ENCODE measurements at regions not wholly inside any gene's neighbourhood (a gene's known extent, or its start where the extent isn't known, plus 50 kb on each side); places are given as distances from the start of the nearest gene placed in this dataset.
"Not testable (repeated sequence)": the region's sequence is repeated elsewhere in the genome, so short reads cannot be mapped to it uniquely, and the experiment has no call there.

DNA sequence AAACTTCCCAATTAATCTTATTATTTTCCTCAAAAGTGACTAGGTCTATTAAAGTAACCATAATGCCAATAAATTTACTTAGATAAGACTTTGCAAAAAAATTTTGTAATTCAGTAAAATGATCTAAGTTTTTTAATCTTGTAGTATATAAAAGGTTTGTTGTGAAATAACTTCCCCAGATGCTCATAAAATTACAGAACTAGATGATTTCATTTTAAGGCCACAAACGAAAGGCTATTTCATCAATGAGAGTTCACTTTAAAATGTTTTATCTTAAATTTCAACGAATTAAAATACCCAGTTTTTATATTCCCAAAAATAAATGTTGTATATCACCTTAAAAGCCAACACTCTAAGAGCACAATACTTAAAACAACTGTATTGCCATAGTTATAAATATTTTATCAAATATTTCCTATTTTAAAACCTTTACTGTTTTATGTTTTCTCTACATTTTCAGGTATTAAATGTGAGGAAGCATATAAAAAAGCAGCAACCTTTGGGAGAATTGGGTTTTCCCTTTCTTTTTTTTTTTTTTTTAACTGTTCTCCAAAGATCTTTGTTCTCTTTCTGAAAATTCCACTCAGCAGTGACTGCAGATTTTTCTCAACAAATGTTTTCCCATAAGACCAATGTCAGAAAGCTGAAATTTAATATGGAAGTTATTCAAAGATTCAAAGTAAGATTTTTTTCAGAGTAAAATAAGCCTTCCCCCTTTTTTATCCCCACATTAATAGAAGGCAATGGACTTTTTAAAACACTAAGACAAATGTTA lies 169.9 kb downstream of the CYB561 start:
- intact Hi-C loops (cut with DNase I), result no loop called here
- ATAC-seq, result no peak

DNA sequence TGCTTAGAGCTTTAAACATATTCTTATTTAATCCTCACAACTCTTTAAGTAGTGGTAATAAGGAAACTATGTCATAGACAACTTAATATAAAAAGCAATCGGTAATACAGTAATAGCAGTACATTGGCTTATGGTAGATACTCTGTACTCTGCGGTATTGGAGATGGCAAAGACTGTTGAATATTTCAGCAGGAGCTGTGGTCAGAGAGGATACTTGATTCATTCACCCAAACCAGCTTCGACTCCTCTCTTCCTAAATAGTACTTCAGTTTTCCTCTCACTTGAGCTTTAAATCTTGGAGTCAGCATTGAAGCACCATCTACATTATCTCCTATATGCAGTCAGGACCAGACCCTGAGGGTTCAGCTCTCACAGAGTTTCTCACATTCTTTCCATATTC lies 169.3 kb downstream of the CYB561 start:
- DNase-seq (ENCODE audit: missing footprints) (no peak), ATAC-seq (no peak)
- intact Hi-C loops (cut with DNase I), result no loop called here

More for the DNA sequence above, 169.9 kb downstream of the CYB561 start:
- no peak for DNase-seq (ENCODE audit: missing footprints)

DNA sequence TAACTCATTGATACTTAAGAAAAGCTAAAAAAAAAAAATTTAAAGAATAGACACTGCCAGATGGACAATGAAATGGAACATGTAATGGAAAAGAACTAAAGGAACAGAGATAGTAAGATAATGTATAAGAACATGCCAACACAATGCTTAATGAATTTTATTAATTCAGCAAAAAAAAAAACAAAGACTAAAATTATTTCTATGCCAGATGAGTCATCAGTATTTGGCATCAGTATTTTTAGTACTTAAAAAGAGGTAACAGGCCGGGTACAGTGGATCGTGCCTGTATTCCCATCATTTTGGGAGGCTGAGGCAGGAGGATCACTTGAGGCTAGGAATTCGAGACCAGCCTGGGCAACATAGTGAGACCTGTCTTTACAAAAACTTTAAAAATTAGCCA lies 168.5 kb downstream of the CYB561 start:
- intact Hi-C loops (cut with DNase I), result no loop called here
- DNase-seq (ENCODE audit: missing footprints) (no peak), ATAC-seq (no peak)

DNA sequence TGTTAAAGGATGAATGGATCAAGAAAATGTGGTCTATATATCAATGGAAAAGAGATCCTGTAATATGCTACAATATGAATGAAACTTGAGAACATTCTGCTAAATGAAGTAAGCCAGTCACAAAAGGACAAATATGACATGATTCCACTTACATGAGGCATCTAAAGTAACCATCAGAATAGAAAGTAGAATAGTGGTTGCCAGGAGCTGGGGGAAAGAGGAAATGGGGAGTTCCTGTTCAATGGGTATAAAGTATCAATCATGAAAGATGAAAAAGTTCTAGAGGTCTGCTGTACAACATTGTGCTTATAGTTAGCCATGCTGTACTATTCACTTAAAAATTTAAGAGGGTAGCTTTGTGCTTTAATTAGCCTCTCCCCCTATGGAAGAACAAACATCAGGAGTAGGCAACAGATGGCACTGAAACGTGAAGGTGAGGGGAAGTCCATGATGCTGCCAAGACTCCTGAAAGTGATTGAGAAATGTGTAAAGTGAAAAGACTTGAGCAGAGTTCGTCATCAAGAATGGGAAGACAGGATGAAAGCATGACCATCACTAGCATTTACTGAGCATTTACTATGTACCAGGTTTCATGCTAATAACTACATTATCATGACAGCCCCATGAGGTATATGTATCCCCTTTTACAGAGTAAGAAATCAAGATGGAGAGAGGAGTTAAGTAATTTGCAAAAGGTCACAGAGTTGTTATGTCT lies 167.2 kb downstream of the CYB561 start:
- intact Hi-C loops (cut with DNase I), result no loop called here
- no peak for ATAC-seq
- DNase-seq (ENCODE audit: missing footprints), result no peak

DNA sequence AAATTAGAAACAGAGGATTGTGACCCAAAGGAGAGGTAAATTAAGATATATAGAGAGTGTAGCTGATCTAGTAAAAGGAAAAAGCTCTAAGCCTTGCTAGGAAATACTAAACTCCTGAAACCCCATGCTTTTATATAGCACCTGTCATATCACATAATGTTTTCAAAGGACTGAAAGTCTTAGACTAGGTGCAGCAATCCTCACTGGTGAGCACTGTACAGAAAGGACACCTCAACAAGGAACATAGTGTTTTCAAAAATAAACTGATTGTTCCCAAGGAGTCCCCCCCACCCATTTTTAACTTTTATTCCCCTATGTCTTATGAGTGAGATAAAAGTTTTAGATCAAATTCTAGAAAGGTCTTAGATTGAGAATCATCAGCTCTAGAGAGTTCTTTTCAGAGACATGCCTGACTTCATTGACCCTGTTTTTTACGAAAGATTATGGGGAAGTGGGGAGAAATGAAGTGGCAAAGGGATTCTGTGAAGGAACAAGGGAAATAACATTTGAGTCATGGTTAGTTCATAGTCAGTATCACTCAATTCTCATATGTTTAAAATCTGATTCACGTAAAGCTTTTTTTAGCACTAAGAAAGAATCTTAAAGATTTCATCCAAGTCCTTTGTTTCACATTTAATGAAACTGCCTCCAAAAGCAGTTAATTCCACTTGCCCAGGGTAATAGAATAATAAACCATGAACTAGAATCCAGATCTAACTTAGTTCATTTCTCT lies 166.4 kb downstream of the CYB561 start:
- intact Hi-C loops (cut with DNase I), result no loop called here
- no peak for ATAC-seq
- no peak for DNase-seq (ENCODE audit: missing footprints)

DNA sequence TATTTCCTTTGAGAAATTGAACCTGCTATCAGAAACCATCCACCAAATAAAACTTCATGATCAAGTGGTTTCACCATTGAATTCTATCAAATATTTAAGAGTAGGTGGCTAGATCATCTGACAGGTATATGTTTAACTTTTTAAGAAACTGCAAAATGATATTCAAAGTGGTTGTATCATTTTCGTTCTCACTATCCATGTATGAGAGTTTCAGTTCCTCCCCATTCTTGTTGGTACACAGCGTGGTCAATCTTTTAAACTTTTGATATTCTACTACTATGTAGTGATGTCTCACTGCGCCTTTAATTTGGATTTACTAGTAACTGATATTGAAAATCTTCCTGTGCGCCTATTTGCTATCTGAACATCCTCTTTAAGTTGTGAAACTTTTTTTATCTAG lies 163.7 kb downstream of the CYB561 start:
- ATAC-seq, result no peak

DNA sequence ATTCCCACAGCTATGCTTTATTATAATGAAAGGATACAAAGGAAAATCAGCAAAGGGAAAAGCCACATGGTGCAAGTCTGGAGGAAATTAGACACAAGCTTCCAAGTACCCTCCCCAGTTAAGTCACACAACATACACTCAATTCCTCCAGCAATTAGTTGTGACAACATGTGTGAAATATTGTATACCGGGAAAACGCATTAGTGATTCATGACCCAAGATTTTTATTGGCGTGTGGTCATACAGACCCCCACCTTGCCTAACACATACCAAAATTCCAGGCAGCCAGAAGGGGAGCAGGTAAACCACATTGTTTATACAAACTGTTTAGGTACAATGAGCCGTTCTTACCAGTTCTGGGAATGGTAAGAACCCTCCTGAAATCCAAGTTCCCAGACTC lies 160.6 kb downstream of the CYB561 start:
- intact Hi-C loops (cut with DNase I), result no loop called here
- DNase-seq (ENCODE audit: missing footprints) (no peak), ATAC-seq (no peak)

More for the DNA sequence above, 163.7 kb downstream of the CYB561 start:
- no peak for DNase-seq (ENCODE audit: missing footprints)
- intact Hi-C loops (cut with DNase I), result no loop called here

DNA sequence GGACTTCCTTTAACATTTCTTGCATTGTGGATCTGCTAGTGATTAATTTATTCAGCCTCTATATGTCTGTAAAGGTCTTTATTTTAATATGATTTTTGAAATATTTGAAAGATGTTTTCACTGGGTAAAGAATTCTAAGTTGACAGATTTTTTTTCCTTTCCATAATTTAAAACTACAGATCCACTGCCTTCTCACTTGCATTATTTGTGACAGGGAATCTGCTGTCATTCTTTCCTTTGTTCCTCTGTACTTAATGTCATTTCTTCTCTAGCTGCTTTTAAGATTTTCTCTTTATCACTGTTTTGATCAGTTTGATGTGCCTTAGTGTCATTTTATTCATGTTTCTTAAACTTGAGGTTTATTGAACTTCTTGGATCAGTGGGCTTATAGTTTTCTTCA lies 159.9 kb downstream of the CYB561 start:
- intact Hi-C loops (cut with DNase I), result no loop called here
- ATAC-seq (no peak), DNase-seq (ENCODE audit: missing footprints) (no peak)

DNA sequence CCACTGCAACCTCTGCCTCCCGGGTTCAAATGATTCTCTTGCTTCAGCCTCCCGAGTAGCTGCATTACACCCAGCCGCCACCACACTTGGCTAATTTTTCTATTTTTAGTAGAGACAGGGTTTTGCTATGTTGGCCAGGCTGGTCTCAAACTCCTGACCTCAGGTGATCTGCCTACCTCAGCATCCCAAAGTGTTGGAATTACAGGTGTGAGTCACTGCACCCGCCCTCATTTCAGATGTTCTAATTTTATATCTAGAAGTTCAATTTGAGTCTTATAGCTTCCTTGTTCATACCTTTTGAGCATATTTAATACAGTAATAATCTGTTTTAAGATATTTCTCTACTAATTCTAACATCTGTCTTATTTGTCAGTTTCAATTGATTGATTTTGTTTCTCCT lies 159.1 kb downstream of the CYB561 start:
- ATAC-seq; DNase-seq (ENCODE audit: missing footprints); intact Hi-C loops (cut with DNase I): not testable (repeated sequence)

DNA sequence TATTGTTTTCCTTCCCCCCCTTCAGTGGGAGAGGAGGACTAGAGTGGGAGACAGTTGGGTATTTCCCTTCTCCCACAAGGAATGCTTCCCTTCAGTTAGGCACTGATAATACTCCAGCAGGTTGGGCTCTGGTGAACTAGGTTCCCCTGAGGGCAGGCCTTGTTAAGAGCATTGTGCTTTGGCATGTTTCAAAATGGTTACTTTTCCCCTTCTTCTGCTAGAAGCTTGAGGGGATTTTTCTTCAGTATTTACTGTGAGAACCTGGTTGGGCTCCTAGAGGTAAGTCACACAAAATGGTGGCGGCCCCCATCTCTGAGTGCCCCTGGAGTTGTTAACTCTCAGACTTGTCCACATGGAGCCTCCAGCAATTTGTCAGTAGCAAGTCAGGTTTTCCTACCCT lies 156.2 kb downstream of the CYB561 start:
- intact Hi-C loops (cut with DNase I), result no loop called here
- DNase-seq (ENCODE audit: missing footprints) (no peak), ATAC-seq (no peak)

DNA sequence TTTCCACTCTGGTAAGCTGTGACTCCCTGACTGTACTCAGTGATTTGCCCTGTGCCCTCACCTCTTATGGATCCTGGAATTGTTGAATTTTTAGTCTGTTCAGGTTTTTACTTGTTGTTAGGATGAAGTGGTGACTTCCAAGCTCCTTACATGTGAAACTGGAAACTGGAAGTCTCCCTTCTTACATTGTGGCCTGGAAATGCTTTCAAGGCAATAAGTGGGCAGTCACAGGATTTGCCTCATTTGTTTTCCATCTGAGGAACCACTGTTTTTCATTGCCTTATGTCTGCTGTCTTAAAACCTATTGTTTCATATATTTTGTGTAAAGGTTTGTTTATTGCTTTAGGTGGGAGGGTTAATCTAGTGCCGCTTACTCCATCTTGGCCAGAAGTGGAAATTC lies 155.8 kb downstream of the CYB561 start:
- ATAC-seq, result no peak
- intact Hi-C loops (cut with DNase I), result no loop called here
- no peak for DNase-seq (ENCODE audit: missing footprints)

DNA sequence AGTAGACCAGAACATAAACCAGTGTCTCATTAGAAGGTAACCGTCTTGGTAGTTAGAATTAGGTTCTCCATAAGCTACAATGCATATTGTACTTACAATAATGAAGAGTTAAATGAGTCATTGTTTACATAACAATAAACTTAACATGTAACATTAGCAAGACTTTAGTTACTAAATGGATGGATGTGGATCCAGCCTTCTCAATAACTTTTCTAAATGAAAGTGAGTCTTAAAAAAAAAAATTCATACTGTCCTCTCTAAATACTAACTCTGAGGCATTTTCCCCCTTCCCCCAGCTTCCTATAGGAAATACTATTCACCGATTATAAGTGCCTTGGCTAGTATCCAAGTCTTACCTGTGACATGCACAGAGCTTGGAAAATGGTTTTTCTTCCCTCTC lies 155.3 kb downstream of the CYB561 start:
- DNase-seq (ENCODE audit: missing footprints), result no peak
- no peak for ATAC-seq
- intact Hi-C loops (cut with DNase I), result no loop called here

DNA sequence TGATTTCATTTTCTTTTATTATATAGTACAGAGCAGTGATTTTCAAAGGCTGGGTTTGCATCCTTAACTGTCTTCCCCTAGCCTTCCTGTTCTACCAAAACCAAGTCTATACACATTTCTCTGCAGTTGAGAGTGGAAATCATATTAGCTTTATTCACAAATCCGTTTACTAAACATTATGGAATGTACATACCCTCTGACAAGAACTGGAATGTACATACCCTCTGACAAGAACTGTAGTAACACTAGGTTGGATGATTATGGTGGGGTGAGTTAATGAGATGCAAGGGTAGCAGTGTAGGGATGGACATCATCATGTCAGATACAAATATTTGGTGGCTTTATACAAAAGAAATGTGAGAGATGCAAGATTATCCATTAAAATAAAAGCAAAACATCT lies 154.8 kb downstream of the CYB561 start:
- intact Hi-C loops (cut with DNase I), result no loop called here
- ATAC-seq (no peak), DNase-seq (ENCODE audit: missing footprints) (no peak)

DNA sequence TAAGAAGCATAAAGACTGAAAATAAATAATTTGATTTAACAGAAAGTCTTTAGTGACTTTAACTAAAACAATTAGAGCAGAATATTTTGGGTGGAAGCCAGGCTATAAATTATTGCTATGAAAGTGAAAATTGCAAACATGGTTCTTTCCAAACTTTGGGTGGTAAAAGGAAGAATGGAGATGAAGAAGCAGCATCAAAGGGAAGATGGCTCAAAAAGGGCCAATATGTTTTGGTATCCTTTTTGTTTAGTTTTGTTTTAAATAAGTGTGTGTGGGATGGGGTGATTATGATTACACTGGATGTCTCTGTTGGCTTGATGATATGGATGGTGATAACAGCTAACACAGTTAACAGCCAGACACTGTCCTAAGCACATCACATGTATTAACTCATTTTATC lies 153.7 kb downstream of the CYB561 start:
- ATAC-seq, result no peak
- no peak for DNase-seq (ENCODE audit: missing footprints)
- intact Hi-C loops (cut with DNase I), result no loop called here

DNA sequence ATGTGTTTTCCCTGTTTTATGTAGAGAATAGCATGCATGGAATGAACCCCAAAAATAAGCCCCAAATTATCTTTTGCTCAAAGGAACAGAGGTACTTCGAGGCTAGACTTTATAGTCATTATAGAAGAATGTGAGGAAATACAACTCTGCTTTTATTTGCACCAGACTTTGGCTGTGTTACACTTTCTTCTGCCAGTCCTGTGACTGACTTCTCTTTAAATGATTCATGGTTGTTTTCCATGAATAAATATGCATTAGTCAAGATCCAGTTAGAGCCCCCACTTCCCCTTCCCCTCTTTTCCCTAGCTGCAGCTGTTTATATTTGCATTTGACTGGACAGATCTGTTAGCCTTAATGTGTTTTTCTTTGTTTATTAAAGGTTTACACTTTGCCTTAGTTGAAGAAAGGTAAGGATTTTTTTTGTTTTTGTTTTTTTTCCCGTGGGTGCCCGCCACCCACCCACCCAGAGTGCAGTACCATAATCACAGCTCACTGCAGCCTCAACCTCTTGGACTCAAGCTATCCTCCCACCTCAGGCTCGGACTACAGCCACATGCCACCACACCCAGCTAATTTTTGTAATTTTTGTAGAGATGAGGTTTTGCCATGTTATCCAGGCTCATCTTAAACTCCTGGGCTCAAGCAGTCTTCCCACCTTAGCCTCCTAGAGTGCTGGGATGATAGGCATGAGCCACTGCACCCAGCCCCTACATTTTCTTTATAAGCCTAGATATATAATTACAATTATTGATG lies 152.6 kb downstream of the CYB561 start:
- intact Hi-C loops (cut with DNase I), result no loop called here
- no peak for DNase-seq (ENCODE audit: missing footprints)
- no peak for ATAC-seq

DNA sequence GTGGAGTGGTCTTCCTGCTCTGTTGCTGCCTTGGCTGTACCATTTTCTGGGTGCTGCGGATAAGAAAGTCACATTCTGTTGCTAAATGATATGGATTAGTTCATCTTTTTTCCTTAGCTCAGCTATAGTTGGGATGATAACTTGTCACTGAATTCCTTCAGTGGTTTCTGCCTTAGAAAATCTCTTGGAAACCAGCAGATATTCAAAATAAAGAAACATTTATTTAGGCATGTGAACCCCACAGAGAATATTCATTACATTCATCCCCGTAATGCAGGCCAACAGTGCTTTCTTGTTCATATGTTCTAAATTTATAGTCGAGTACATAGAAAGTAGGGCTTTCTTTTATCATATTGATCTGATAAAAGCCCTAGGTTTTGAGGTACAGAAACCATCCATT lies 151.3 kb downstream of the CYB561 start:
- intact Hi-C loops (cut with DNase I), result no loop called here
- DNase-seq (ENCODE audit: missing footprints) (no peak), ATAC-seq (no peak)

DNA sequence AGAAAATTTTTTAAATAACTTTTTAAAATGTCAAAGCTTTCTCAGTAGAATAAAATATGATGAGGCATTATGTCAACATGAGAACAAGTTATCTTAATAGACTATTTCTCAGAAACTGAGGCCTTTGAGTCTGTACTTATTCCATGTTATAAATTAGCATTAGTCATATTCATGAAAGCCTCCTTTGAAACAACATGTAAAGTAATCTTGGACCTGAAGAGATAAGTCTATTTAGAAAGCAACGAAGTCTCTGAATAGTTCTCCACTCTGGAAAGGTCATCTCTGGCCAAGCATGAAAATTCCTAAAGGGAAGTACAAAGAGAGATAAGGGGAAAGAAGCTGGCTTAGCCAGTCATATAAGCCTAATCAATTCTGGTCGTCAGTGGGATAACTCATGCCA lies 150.8 kb downstream of the CYB561 start:
- intact Hi-C loops (cut with DNase I), result no loop called here
- ATAC-seq (no peak), DNase-seq (ENCODE audit: missing footprints) (no peak)

DNA sequence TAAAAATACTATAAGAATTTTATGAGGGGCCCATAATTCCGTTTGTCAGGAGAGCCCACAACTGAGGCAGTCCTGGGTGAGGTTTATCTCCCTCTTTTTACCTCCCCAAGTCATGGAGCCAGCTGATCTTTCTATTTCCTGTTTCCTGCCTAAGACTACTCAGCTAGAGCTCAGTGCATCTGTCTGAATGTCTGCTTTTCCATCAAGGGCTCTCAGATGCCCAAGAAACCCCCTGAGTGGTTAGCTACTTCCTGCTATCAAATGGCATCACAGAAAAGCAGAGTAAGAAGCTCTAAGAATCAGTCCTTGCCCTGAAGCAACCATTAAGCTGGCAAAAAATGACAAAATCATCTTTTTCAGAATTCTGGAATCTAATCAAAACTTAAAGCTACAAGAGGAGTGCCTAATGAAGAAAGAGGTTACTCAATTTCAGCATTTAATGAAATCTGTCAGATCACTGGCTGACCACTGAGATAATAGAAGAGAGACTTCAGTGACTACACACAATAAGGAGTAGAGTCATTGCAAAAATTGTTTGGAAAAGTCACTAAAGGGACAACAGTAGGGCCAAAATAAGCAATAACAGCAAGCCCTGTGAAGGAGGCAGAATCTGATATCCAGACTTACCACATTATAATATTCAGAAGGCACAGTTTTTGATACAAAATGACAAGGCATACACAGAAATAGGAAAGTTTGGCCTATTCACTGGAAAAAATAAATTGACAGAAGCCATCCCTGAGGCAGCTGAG lies 150.1 kb downstream of the CYB561 start:
- intact Hi-C loops (cut with DNase I), result no loop called here
- ATAC-seq (no peak), DNase-seq (ENCODE audit: missing footprints) (no peak)

DNA sequence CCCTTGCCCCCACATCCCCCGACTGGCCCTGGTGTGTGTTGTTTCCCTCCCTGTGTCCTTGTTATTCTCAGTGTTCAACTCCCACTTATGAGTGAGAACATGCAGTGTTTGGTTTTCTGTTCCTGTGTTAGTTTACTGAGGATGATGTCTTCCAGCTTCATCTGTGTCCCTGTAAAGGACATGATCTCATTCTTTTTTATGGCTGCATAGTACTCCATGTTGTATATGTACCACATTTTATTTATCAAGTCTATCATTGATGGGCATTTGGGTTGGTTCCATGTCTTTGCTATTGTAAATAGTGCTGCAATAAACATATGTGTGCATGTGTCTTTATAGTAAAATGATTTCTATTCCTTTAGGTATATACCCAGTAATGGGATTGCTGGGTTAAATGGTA lies 147.2 kb downstream of the CYB561 start:
- intact Hi-C loops (cut with DNase I); ATAC-seq; DNase-seq (ENCODE audit: missing footprints): not testable (repeated sequence)
